Right hindlimb (tissue), 1 donor: ENCODE measurements at regions not wholly inside any gene's neighbourhood (a gene's known extent, or its start where the extent isn't known, plus 50 kb on each side); places are given as distances from the start of the nearest gene placed in this dataset.

Experiments
- DNase-seq: peaks from one replicate; pipeline ENCODE4 v3.0.0-alpha.2; 2018

DNA sequence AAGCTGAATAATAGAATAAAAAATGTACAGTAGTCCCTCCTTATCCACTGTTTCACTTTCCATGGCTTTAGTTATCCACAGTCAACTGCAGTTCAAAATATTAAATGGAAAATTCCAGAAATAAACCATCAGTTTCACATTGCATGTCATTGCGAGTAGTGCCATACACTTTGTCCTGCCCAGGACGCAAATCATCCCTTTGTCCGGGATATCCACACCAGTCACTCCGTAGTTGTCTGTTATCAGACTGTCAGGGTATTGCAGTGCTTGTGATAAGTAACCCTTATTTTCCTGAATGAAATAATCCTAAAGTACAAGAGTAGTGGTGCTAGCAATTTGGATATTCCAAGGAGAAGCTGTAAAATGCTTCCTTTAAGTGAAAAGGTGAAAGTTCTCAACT, 271.3 kb downstream of the DKK2 start:
- DNase-seq: no peak

DNA sequence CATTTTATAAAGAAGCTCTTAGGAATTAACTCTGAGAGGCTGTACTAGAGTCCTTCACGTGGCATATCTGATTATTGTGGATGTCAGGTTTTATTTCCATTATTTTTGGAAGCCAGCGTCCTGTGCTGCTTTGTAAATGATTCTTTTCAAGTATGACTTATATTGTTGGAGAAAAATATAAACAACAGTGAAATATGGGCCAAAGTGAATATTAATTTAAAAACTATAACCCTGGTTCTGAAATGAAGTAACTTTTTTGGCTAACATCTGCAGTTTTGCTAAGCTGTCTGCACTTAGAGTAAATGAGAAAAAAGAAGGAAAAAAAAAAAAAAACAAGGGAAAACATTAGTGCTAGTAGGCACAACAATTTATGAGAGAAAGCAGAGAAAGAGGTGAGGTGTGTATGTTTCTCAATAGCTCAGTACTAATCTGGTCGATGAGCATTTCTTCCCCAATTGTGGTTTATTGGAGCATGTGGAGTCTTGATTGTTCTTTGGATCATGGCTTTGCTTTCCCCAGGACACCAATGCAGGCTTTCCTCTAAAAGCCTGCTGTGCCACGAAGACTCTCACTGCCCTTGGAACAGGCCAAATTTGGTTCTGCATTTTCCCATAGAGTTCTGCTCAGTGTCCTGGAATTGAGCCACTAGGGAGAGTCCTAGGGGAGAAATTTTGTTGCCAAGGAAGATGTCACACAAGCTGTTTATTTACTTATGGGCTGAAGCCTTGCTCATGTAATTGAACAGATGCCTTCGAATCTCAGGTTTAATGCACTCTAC, 273.3 kb downstream of the DKK2 start:
- DNase-seq: peak; percentile 56

DNA sequence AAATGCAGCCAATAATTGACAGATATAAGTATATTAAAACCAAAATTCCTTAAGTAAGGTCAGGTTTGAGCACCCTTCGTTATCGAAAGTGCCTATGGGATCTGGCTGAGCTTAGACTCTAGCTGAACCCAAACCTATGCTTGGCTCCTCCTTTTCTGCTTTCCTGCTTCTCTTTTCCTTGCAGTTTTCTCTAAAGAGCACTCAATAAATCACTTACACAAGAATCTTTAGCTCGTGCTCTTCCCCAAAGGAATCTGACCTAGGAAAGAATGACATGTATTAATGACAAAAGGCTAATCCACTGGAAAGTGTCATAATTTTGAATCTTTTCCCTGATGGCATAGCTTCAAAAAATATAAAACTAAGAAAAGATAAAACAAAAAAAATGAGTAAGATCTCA, 282.7 kb downstream of the DKK2 start:
- no peak for DNase-seq

DNA sequence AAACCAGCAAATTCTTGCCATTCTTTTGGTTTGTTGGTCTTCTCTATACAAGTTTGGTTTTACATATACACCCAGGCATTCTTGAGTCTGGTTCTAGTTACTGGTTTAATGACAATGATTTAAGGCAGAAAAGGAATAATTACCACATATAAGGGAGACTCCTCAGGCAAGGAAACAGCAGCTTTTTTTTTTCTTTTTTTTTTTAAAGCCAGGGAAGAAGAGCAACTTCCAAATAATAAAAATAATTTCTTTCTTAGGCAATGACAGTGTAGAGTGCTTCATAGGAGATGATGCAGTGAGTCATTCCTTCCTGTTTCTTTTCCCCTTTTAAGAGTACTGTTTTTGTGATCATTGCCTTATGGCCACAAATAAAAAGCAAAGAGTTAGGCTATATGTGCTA, 289.7 kb downstream of the DKK2 start:
- no peak for DNase-seq

DNA sequence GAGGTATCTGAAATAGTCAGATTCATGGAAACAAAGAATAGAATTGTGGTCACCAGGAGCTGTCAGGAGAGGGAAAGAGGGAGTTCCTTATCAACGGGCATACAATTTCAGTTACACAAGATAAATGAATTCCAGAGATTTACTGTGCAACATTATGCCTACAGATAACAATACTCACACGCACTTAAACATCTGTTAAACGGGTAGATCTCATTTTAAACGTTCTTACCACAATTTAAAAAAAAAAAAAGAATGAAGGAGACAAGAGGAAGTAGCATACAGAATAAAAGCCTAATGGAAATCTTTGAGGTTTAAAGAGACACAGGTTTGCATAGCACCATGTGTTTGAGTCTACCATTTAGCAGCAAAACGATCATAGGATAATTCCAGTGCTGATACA, 298.0 kb downstream of the DKK2 start:
- DNase-seq: no peak

DNA sequence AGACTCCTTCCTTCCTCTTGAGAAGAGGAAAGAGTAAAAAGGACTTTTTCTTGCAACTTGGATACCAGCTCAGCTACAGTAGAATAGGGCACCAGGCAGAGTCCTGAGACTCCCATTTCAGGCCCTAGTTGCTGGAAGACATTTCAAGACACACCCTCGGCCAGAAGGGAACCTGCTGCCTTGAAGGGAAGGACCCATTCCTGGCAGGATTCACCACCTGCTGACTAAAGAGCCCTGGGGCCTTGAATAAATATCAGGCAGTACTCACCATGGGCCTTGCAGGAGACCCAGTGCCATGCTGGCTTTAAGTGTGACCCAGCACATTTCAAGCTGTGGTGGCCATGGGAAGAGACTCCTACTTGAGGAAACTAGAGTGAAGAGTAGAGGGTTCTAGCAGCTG, 317.6 kb downstream of the DKK2 start:
- DNase-seq: no peak

DNA sequence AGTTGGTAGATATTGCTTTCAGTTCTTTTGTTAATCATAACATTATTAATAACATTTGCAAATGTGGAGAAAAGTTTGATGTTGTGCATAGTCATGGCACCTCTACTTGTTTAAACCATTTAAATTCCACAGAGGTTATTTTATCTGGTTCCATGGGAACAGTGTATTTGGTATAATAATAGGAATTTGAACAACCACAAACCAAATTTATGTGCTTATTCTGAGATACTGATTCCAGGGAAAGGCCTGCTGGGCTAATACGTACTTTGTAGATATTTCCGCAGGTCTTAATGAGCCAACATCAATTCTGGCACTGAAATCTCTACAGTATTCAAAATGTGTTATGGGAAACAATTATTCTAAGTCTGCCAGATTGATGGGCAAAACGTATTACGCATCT, 319.0 kb downstream of the DKK2 start:
- DNase-seq: no peak

DNA sequence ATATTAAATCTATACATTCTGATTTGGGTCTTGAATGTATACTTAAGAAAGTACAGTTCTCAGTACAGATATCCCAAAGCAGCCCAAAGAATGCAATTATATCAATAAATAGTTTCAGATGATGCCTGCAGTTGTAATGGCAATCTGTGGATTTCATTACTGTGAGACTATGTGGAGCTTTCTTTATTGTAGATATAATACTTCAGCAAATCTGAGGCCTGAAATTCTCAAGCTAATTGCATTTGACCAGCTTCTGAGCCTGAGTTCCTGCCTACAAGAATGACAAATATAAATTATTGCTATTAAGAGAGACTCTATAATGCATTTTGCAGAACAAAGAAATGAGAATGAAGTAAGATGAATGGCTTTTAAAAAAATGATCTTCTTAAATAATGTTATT, 320.3 kb downstream of the DKK2 start:
- no peak for DNase-seq

DNA sequence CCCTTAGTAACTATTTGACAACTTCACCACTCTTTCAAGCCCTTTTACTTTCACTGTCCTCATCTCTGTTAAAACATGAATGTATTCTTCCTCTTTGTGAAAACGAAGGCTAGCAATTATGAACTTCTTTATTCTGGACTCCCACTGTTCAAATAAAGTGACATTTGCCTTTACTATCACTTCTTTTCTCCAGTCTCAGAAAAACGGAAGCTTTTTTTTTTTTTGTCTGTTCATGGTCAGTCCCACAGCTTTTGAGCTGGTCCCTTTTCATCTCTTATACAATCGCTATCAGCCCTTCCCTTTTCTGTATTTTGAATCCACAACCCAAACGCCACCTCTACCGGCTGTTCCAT, 327.7 kb downstream of the DKK2 start:
- DNase-seq: no peak

DNA sequence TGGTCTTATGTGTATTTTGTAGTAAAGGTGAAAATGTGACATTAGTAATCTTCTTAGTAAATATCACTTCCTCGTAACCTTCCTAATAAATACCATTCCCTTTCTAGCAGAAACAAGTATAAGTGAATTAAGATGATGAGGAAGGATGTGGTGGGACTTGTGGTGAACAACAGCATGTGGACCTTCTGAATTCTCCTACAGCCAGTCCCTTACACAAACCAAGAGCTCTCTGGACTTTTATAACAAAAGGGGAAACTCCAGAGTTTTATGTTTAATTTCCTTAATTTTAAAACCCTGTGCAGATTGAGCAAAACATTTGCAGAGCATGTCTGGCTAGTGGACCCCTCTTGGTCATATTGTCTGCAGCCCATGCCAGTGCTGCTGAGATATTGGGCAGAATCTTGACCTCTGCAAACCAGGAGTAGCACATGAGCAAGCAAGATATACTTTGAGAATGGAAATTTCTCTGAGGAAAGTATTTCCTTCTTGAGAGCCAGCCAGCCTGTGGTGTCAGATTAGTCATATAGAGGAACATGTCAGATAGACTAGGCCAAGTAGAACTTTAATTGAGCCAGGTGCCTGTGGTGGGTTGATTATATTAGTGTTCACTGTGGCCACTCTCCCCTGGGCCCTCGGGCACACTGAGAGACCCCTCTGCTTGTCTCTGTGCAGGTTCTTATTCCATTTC, 328.2 kb downstream of the DKK2 start:
- no peak for DNase-seq

DNA sequence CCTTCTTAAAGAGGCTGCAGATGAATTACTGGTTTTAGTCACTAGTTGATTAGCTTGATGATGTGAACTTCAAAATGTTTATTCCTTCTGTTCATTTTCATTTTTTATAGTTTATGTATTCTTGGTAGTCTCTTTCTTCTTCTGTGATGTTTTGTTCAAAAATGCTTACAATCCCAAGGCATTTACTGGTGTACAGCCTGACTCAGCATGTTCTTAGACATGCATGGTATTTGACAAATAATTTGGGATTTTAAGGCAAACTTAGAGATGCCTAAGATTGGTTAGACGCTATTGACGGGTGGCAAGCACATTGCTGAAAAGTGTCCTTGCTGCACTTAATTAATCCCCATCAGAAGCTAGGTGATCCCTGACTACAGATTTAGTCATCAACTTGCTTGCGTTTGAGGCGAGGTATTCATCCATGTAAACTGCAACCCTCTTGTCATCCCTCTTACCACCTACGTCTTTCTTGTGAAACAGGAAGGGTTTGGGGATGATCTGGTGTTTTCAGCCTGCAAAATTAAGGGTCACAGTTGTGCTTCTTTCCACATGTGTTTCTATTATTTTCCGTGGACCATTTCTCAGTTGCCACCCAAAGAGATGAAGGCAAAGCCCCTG, 331.8 kb downstream of the DKK2 start:
- no peak for DNase-seq

DNA sequence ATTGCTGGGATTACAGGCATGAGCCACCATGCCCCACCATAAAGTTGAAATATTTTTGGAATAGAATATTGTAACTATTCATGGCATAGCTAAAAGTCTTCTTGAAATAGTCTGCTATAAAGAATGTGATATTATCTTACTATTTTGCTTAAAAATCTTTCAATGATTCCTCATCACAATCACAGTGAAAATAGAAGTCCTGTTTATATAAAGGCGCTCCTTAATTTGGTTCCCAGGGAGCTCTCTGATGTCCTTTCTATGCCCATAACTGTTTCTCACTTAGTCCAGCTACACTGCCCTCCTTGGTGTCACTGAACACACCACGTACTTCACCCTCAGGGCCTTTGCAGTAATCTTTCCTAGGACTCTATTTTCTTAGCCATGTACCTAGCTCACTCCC, 331.7 kb upstream of the GIMD1 start:
- DNase-seq: no peak

DNA sequence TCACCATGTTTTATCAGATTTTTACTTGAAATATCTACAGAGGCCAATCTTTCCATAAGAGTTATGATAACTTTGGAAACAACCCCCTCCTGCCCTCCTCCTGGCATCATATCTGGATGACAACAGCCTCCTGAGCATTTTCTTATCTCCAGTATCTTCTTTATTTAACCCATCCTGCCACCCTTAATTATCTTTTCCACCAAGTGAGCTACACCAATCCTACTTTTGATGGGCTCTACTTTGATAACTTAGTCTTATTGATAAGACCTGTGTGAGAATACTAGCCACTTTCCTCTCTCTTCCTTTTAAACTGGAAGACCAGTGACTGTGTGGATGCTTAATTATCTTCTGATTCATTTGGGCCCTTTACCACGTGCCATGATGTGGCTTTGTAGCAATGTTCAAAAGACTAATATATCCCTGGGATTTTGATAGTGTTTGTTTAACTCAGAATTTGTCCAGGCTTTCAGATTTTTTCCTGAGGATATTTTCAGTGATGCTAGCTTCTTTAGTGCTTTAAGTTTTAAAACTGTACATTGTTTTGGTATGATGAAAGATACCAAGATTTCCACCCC, 330.1 kb upstream of the GIMD1 start:
- no peak for DNase-seq

DNA sequence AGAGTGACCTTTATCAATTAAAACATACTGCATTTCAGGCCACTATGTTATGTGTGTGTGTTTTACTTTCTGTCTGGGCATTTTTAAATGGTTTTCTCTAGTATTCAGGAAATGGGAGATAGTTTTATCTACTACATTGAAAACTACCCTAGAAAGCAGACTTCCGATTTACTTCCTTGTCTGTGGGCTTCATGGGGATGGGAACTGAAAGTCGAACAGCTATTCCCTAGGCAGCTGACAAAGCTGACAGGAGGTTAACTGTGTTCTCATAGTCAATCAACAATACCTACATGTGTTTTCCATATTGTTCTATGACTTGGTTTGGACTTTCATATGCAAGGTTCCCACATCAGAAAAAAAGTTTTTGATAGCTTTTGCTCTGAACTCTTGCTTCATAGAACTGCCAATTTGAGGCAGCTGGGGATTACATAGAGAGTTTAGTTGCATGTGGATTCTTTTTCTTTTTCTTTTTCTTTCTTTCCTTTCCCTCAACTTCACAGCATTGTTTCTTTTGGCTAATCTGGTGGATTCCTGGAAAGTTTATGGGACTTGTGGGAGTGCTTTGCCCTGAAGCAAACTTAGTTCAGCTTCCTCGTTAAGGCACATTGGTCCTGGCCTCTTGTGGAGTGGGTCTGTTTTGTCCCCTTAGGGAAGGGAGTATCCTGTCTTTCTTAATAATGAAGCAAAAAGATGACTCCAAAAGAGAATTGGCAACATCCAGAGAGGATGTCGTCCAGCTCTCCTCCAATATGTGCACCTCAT, 327.1 kb upstream of the GIMD1 start:
- peak; percentile 55 for DNase-seq

DNA sequence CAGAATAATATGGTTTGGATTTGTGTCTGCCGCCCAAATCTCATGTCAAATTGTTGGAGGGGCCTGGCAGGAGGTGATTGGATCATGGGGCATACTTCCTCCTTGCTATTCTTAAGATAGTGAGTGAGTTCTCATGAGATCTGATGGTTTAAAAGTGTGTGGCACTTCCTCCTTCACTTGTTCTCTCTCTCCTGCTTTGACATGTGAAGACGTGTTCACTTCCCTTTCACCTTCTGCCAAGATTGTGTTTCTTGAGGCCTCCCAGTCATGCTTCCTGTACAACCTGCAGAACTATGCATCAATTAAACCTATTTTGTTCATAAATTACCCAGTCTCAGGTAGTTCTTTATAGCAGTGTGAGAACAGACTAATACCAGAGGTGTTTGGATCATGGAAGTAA, 325.7 kb upstream of the GIMD1 start:
- DNase-seq: no peak

DNA sequence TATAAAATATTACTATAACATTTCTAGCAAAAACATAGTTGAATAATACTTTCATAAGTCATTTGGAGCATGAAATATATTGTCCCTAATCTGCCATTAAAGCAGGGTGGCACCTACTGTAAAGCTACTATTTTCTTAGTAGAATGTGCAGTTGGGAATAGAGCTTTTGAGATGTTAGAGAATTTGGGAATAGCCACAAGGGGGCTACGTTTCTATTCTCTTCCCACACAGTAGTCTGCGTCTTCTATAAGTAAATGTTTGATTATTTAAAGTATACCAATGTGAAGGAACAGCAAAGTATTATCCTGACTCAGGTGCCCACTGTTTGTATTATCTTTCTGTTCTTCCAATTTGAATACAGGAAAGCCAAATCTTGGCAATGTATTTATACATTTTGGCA, 323.2 kb upstream of the GIMD1 start:
- DNase-seq: no peak

DNA sequence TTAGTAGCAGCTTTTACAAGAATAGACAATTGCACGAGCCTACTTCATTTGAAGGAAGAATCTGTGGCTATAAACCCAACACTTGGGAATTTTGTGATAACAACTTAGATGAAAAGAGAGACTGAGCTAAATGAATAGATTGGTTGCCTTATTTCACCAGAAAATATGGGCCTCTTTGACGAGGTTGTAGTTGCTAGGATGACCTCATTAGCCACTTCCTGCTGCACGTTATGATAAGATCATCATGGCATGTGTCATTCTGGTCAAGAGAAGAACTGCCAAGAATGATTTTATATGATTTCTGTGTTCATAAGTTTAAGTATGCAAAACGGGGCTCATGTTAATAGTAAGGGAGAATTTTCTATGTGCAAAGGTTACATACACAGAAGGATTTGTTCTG, 321.9 kb upstream of the GIMD1 start:
- no peak for DNase-seq

DNA sequence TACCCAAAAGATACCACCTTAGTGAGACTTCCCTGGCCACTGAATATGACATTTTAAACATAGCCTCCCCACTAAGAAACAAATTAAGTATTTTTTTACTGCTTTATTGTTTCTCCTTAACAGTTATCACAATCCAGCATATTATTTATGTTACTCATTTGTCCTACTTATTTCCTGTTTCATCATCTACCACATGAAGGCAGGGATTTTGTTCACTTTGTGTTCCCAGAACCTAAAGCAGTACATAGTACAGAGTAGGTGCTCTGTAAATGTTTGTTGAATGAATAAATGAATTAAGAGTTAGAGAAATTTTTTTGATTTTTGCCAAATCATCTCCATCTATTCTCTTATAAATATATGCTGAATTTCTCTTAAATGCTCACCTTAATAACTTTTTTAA, 318.4 kb upstream of the GIMD1 start:
- DNase-seq: no peak

DNA sequence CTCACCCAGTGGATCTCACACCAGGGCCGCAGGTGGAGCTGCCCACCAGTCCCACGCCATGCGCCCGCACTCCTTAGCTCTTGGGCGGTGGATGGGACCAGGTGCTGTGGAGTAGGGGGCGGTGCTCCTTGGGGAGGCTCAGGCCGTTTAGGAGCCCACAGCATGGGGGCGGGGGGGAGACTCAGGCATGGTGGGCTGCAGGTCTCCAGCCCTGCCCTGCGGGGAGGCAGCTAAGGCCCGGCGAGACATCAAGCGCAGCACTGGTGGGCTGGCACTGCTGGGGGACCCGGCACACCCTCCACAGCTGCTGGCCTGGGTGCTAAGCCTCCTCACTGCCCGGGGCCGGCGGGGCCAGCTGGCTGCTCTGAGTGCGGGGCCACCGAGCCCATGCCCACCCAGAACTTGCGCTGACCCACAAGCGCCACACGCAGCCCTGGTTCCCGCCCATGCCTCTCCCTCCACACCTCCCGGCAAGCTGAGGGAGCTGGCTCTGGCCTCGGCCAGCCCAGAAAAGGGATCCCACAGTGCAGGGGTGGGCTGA, 312.9 kb upstream of the GIMD1 start:
- no peak for DNase-seq

DNA sequence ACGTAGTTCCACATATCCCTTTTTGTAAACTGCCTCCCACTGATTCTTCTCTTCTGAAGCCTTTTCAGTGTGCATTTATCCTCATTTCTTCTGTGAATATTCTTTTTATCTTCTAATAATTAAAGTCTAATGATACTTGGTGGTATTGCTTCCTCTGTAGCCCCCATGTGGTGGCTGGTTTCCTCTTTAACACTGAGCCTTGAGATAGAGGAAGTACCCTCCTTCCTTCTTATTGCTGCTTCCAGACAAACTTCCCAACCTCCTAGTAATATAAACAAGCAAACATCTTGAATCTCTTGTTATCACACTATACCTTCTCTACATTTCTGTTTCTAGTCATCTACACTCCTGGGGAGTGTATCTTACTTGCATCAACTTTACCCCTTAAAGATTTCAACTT, 310.5 kb upstream of the GIMD1 start:
- no peak for DNase-seq

DNA sequence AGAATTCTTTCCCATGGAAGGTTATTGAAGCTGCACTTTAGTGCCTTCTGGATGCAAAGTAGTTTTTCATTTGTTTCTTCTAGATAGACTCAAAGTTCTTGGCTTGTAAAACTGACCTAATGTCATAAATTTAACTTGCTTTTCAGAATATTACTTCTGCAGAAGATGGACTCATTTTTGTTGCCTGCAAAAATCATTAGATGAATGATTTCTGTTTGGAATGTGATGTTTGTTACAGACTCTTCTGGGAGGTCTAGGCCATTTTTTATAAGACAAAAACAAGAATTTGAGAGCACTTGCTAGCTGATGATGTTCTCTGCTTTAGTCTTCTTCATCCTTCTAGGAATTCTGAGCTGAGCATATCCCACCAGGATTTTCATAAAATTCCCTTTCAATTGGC, 308.6 kb upstream of the GIMD1 start:
- no peak for DNase-seq

DNA sequence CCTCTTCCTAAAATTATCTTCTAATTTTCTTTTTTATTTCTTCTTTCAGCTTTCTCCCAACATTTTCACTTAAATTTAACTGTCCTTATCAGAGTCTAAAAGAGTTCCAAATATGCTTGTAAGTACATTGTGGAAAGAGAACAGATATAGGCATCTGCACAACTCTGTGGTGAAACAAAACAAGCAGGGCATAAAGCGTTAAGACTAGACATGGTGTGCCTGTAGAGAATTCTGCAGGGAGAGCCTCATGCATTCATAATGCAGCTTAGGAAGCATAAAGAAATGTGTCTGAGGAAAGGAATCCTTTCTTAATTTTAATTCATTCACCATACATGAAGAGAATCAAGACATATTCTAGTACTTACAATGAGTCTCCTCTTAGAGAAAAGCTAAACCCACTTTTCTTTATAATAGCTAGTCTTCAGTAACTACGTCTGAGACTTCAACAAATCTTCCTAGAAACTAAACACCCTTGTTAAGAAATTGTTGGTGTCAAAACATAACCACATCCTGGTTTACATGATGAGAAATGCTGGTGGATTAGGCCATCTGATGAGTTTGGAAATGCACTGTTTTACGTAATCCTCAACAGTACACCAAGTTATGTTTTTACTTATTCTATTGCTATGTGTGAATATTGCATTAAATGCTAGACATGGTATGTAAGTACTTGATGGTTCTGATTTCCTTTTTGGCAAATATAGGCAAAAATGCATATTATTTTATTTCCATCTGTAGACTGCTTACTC, 307.8 kb upstream of the GIMD1 start:
- no peak for DNase-seq
